Stimulated activated memory B cell treated with anti-CD40 and anti-IgM and Interleukin-4, amounts not matched to agents 10 μg/mL and 1 μg/mL and 100 μg/mL, for 72 hours (primary cell): ENCODE measurements at regions not wholly inside any gene's neighbourhood (a gene's known extent, or its start where the extent isn't known, plus 50 kb on each side); places are given as distances from the start of the nearest gene placed in this dataset.

Experiments used
- ATAC-seq: fragments of 150-1000 bp; cut with Tn5 transposase; 2 replicates; pipeline ENCODE4 v1.10.0; 2021
- H3K27ac Mint-ChIP-seq: one replicate; pipeline ENCODE4 v1.8.0; 2022; ENCODE audit warnings: mild to moderate bottlenecking, mixed read lengths
- H3K27me3 Mint-ChIP-seq: one replicate; pipeline ENCODE4 v1.8.0; 2022; ENCODE audit warnings: mixed read lengths
- H3K36me3 Mint-ChIP-seq: one replicate; pipeline ENCODE4 v1.8.0; 2022; ENCODE audit warnings: mixed read lengths
- H3K4me1 Mint-ChIP-seq: one replicate; pipeline ENCODE4 v1.8.0; 2022; ENCODE audit warnings: mixed read lengths
- H3K4me3 Mint-ChIP-seq: one replicate; pipeline ENCODE4 v1.8.0; 2022; ENCODE audit warnings: mild to moderate bottlenecking, moderate library complexity, mixed read lengths
- H3K9me3 Mint-ChIP-seq: one replicate; pipeline ENCODE4 v1.8.0; 2022; ENCODE audit warnings: mixed read lengths

DNA sequence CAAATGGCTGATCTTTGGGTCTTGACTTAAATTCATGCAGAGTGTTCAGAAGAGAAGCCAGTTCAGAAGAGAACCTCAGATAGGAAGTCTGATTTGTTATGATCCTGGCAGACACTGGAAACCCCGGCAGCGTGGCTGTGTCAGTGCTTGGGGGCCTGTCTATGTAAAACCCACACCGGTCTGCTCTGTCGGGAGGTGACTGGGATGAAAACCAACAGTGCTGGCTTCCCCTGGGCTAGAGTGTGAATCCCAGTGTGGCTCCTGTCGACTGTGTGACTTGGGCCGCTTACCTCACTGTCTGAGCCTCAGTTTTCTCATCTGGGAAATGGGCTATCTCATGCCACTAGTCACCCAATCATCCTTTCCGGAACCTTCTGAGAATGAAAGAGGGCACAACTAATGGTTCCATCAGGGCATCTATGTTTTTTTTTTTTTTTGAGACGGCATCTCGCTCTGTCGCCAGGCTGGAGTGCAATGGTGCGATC is 92.4 kb downstream of the FOXL1 start:
- Mint-ChIP-seq H3K4me1 (no peaks in the 10 kb centered on the region), H3K27me3 (peaks cover 10% of the 10 kb centered on the region), H3K27ac (no peak overlapping the region), H3K36me3 (no peaks in the 10 kb centered on the region), H3K4me3 (no peak overlapping the region), H3K9me3 (peaks cover 6% of the 10 kb centered on the region)
- no peak for ATAC-seq

DNA sequence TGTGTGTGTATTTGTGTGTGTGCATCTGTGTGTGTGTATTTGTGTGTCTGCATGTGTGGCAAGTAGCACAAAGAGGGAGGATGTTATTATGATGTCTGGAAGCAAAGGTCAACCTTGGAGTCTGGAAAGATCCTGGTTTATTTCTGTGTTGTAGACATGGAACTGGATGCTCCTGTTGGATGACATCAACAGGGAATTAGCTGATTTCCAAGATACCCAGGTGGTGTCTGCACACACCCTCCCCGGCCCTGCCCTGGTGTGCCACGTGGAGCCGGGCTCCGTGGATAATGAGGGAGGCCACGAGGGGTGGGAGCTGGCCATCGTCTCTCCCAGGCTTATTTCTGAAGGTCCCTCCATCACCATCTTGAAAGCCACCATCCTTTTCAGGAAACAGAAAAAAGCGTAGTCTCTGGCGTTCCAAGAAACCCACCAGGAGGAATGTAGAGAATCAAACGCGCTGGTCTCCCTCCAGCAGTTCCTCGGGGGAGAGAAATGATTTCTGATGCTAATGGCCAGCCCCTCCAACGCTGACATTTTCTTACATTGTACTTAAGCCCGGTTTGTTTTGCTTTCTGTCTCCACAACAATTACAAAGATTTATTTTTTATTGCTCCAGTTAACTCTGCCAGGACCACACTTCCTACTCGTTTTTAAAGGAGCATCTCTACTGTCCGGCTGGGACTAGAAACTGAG is 93.3 kb downstream of the FOXL1 start:
- no peak overlapping the region for H3K4me3 Mint-ChIP-seq
- no peak for ATAC-seq
- H3K27me3 Mint-ChIP-seq, result peaks cover 10% of the 10 kb centered on the region

DNA sequence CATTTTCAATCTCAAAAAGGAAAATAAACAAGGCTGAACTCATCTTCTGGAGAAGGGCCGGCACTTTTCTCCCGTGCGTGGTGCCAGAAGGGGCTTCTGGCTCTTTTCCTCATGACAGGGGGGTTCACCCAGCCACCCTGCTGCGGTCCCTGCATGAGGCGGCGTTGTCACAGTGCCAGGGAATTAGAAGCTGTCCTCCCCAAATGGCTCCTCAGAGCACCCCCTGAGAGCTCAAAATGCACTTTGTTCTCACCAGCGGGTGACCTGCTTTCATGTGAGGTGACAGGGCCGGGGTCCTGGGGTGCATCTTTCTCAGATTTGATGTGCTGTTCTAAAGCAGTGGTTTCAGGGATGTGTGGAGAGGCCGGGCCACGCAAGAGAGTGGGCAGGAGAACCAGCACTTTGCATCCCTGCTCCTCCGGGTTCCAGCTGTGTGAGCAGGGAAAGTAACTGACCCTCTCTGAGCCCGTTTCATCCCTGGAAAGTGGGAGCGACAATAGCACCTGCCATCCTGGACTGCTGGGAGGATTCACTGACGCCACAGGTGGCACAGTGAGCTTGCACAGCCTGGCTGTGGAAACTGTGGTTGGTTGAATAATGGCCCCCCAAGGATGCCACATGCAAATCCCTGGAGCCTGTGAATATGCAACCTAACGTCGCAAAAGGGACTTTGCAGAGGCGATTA is 94.0 kb downstream of the FOXL1 start:
- Mint-ChIP-seq H3K27ac (no peak overlapping the region), H3K36me3 (no peaks in the 10 kb centered on the region), H3K9me3 (peaks cover 3% of the 10 kb centered on the region), H3K4me1 (no peaks in the 10 kb centered on the region), H3K4me3 (no peak overlapping the region), H3K27me3 (peaks cover 10% of the 10 kb centered on the region)
- ATAC-seq, result no peak

More for the DNA sequence above, 93.3 kb downstream of the FOXL1 start:
- Mint-ChIP-seq H3K36me3 (no peaks in the 10 kb centered on the region), H3K9me3 (peaks cover 3% of the 10 kb centered on the region), H3K4me1 (no peaks in the 10 kb centered on the region), H3K27ac (no peak overlapping the region)

DNA sequence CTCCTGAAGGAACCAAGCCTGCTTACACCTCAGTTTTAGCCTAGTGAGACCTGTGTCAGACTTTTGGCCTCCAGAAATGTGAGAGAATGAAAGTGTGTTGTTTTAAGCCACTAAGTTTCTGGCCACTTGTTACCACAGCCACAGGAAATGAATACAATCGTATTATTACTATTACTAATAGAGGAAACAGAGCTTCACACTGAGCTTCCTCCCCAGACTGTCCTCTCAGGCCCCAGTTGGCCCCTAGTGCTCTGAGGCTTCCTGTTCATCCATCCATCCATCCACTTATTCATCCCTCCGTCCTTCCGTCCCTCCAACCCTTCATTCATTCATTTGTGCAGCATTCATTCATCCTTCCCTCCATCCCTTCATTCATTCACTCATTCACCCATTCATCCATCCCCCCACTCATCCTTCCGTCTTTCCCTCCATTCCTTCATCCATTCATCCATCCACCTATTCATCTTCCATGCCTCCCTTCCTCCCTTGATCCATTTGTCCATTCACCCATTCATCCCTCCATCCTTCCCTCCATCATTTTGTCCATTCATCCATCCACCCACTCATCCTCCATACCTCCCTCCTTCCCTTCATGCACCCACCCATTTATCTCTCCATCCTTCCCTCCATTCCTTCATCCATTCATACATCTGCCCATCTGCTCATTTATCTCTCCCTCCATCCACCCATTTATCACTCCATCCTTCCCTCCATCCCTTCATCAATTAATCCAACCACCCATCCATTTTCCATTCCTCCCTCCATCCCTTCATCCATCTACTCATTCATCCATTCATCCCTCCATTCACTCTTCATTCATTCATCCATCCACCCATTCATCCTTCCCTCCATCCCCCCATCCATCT is 95.0 kb downstream of the FOXL1 start:
- Mint-ChIP-seq H3K36me3 (no peaks in the 10 kb centered on the region), H3K27me3 (peaks cover 10% of the 10 kb centered on the region), H3K9me3 (peaks cover 3% of the 10 kb centered on the region), H3K4me1 (no peaks in the 10 kb centered on the region), H3K27ac (no peak overlapping the region), H3K4me3 (no peak overlapping the region)
- no peak for ATAC-seq

DNA sequence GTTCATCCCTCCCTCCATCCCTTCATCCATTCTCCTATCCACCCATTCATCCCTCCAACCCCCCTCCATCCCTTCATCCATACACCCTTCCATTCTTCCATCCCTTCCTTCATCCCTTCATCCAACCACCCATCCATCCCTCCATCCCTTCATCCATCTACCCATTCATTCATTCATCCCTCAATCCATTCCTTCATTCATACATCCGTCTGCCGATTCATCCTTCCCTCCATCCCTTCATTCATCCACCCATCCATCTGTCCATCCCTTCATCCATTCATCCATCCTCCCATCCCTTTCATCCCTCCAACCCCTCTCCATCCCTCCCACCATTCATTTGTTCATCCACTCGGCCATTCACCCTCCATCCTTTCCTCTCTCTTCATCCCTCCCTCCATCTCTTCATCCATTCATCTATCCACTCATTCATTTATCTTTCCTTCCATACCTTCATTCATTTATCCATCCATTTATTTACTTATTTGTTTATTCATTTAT is 95.7 kb downstream of the FOXL1 start:
- no peaks in the 10 kb centered on the region for H3K4me1 Mint-ChIP-seq
- H3K27me3 Mint-ChIP-seq, result peaks cover 10% of the 10 kb centered on the region
- peaks cover 3% of the 10 kb centered on the region for H3K9me3 Mint-ChIP-seq
- ATAC-seq, result no peak
- H3K4me3 Mint-ChIP-seq, result no peak overlapping the region
- H3K27ac Mint-ChIP-seq, result no peak overlapping the region
- no peaks in the 10 kb centered on the region for H3K36me3 Mint-ChIP-seq

DNA sequence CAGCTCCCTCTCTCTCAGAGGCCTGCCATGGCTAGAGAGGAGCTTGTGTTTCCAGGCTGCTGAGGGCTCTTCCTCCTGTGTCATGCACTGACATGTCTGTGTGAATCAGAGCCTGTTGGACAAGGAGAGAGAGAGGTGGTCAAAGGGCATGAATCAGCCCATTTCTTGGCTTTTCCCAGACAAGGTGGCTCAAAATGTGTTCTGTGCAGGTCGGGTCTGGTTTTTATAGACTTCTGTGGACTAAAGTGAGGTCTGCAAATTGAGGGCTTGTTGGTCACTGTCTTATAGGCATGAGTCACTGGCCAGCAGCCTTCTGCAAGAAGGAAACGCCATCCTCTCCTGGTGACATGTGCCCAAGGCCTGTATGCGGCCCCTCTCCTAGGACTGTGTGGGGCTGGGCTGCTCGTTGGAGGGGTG is 97.9 kb downstream of the FOXL1 start:
- no peaks in the 10 kb centered on the region for H3K36me3 Mint-ChIP-seq
- no peaks in the 10 kb centered on the region for H3K4me1 Mint-ChIP-seq
- ATAC-seq, result no peak
- no peaks in the 10 kb centered on the region for H3K27me3 Mint-ChIP-seq
- H3K4me3 Mint-ChIP-seq, result no peak overlapping the region
- H3K27ac Mint-ChIP-seq, result no peak overlapping the region
- H3K9me3 Mint-ChIP-seq, result peaks cover 5% of the 10 kb centered on the region

DNA sequence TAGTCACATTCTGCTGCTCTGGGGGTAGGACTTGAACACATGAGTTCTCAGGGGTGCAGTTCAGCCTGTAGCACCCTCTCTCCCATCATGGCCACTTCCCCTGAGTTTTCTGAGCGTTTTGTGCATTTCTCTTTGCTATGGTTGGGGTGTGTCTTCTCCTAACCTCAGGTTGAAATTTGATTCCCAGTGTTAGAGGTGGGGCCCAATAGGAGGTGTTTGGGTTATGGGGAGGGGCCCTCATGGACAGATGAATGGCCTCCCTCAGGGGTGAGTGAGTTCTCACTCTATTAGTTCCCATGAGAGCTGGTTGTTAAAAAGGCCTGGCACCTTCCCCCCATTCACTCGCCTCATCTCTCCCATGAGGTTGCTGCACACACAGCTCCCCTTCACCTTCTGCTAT is 101.1 kb downstream of the FOXL1 start:
- H3K9me3 Mint-ChIP-seq, result peaks cover 11% of the 10 kb centered on the region
- H3K4me1 Mint-ChIP-seq, result peaks cover 8% of the 10 kb centered on the region
- peaks cover 5% of the 10 kb centered on the region for H3K36me3 Mint-ChIP-seq
- no peak for ATAC-seq
- no peak overlapping the region for H3K27ac Mint-ChIP-seq
- no peak overlapping the region for H3K4me3 Mint-ChIP-seq
- peaks cover 28% of the 10 kb centered on the region for H3K27me3 Mint-ChIP-seq

DNA sequence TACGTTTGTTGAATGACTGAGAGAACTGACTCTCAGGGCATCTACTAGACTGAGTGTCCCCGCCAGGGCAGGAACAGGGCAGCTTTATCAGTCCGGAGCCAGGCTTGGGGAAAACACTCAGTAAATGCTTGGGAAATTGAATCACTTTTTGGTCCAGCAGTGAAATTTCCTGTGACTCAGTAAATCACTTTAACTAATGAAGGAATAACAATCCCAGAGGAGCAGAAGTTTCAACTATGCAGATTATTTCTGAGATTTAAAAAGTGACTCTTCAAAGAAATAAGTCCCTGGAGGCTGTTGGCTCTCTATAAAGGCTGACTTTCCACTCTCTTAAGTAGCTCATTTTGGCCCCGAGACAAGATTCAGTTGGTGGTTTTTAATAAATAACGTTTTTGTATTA is 101.8 kb downstream of the FOXL1 start:
- no peak overlapping the region for H3K27ac Mint-ChIP-seq
- H3K4me1 Mint-ChIP-seq, result peaks cover 8% of the 10 kb centered on the region
- ATAC-seq, result no peak
- H3K27me3 Mint-ChIP-seq, result peaks cover 34% of the 10 kb centered on the region
- H3K9me3 Mint-ChIP-seq, result peaks cover 11% of the 10 kb centered on the region
- H3K36me3 Mint-ChIP-seq, result peaks cover 5% of the 10 kb centered on the region
- no peak overlapping the region for H3K4me3 Mint-ChIP-seq

DNA sequence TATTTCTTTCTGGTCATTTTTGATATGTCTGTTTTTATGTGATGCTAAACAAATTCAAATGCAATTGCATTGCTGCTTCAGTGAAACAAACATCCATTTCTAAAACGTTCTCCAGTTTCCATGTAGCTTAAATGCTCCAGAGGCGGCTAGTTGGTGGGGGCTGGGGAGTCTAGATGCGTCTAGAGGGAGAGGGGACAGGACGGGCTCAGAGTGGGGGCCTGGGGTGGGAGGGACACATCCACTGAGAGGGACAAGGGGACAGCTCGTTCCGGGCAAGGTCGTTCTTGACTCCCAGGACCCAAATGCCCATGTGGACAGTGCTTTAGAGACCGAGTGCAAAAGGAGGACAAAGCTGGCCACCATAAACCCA is 102.3 kb downstream of the FOXL1 start:
- peaks cover 8% of the 10 kb centered on the region for H3K4me1 Mint-ChIP-seq
- peaks cover 34% of the 10 kb centered on the region for H3K27me3 Mint-ChIP-seq
- H3K9me3 Mint-ChIP-seq, result peaks cover 11% of the 10 kb centered on the region
- no peak overlapping the region for H3K4me3 Mint-ChIP-seq
- peaks cover 5% of the 10 kb centered on the region for H3K36me3 Mint-ChIP-seq
- no peak overlapping the region for H3K27ac Mint-ChIP-seq
- ATAC-seq, result no peak

DNA sequence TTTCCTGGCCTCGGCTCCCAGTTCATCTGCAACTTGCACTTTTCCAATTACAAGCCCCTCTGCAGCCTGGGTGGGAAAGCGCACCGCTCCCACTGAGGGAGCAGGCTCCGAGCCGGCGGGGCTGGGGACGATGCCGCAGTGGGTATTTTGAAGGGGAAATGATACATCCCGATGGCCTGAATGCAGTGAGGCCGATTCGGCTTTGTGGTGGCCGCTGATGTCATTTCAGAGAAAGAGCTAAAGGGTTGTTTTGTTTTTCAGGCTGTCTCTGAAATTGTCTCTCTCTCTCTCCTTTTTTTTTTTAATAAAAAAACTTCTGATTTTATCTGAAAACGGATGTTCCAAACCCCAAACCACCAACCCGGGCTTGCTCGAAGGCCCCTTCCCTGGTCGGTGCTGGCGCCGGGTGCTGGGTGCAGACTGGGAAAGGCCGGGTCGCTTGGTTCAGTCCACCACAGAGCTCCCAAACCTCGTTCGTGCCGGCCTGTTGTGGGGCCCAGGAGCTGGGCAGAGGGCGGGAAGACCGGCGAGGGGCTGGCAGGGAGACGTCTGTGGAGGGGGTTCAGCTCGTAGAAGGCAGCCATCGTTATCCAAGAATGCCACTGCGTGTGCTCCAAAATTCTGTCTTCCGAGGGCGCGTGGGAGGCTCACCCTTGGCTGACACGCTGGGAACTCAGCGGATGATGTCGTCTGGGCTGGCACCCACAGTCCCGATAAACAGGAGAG is 102.8 kb downstream of the FOXL1 start:
- peaks cover 8% of the 10 kb centered on the region for H3K4me1 Mint-ChIP-seq
- no peak overlapping the region for H3K27ac Mint-ChIP-seq
- peaks cover 34% of the 10 kb centered on the region for H3K27me3 Mint-ChIP-seq
- no peak overlapping the region for H3K4me3 Mint-ChIP-seq
- H3K36me3 Mint-ChIP-seq, result peaks cover 5% of the 10 kb centered on the region
- no peak for ATAC-seq
- H3K9me3 Mint-ChIP-seq, result peaks cover 11% of the 10 kb centered on the region

DNA sequence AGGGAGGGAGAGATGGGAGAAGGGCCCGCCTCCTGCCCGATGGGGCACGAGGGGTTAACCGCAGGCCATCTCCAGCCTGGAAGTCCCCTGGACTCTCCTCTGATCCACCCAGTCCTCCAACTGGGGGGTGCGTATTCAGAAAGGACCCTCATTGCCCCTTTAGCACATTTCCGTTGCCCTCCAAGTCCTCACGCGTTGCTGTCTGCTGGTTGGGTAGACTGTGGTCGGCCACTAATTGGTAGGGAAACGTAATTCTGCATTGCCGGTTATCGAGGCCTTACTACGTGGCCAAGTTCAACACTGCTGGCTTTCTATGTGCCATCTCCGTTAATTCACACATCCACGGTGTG is 103.4 kb downstream of the FOXL1 start:
- Mint-ChIP-seq H3K36me3 (peaks cover 5% of the 10 kb centered on the region), H3K4me1 (peaks cover 8% of the 10 kb centered on the region), H3K9me3 (peaks cover 11% of the 10 kb centered on the region), H3K27me3 (peaks cover 34% of the 10 kb centered on the region), H3K4me3 (no peak overlapping the region), H3K27ac (no peak overlapping the region)
- ATAC-seq, result no peak

DNA sequence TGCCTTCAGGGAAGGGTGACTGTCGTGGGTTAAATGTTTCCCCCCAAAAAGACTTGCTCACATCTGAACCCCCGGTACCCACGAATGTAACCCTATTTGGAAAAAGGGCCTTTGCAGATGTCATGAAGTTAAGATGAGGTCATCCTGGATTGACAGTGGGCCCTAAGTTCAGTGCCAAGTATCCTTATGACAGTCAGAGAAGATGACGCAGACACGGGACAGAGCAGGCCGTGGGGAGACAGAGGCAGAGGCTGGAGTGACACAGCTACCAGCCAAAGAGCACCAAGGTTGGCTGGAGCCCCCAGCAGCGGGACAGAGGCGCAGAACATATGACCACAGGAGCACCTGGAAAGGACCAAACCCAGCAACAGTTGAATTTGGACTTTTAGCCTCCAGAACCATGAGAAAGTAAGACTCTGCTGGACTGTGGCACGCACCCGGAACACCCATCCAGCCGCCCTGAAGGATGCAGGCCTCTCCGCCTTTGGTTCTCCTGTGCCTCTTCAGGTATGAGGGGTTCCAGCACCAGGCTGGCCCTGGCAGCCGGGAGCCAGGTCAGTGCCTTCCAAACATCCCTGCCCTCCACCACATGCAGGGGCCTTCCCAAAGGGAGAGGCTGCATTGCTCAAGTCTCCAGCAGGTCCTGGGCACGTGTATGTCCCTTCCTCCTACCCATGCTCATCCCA is 104.0 kb downstream of the FOXL1 start:
- peaks cover 5% of the 10 kb centered on the region for H3K36me3 Mint-ChIP-seq
- peaks cover 11% of the 10 kb centered on the region for H3K9me3 Mint-ChIP-seq
- peaks cover 34% of the 10 kb centered on the region for H3K27me3 Mint-ChIP-seq
- H3K4me1 Mint-ChIP-seq, result peaks cover 8% of the 10 kb centered on the region
- H3K4me3 Mint-ChIP-seq, result no peak overlapping the region
- no peak overlapping the region for H3K27ac Mint-ChIP-seq
- ATAC-seq, result no peak

DNA sequence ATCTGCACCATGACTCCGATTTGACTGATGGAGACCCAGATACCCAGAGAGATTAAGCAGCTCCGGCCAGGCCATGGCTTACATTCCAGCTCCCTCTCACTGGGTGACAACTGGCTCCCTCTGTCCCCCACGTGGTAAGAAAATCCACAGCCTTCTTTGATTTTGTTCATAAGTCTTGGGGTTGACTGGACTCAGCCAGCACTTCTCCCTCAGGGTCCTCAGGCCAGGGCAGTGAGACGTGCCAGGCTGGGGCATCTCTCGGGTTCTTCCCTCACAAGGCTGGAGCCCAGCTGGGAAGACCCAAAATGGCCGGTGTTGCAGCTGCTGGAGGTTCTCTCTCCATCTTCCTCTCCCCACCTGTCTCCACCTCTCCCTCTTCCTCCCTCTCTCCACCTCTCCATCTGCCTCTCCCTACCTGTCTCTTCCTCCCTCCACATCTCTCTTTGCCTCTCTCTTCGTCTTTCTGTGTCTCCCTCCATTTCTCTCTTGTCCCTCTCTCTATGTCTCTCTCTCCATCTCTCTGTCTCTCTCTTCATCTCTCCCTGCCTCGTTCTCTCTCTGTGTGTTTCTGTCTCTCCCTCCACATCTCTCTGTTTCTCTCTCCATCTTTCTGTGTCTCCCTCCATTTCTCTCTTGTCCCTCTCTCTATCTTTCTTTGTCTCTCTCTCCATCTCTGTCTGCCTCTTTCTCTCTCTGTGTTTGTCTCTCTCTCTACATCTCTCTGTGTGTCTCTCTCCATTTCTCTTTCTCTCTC is 105.3 kb downstream of the FOXL1 start:
- ATAC-seq, result peak; percentile 16
- peaks cover 11% of the 10 kb centered on the region for H3K9me3 Mint-ChIP-seq
- peaks cover 34% of the 10 kb centered on the region for H3K27me3 Mint-ChIP-seq
- H3K36me3 Mint-ChIP-seq, result peaks cover 5% of the 10 kb centered on the region
- no peak overlapping the region for H3K4me3 Mint-ChIP-seq
- H3K4me1 Mint-ChIP-seq, result peaks cover 8% of the 10 kb centered on the region
- H3K27ac Mint-ChIP-seq, result no peak overlapping the region

DNA sequence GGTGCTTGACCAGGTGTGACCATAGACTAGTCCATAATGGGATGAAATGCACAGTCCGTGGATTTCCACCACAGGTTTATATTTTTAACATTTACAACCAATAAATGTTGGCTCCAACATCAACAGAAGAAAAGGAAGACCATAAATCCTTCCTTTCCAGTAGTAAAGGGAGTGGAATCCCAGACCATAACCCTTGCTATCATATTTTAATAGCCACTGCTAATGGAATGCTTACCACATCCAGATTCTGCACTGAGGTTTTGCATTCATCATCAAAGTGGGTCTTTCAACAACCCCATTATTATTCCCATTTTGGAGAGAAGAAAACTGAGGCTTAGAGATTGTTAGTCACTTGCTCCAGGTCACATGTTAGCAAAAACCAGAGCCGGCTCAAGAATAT is 106.7 kb downstream of the FOXL1 start:
- H3K27me3 Mint-ChIP-seq, result peaks cover 34% of the 10 kb centered on the region
- peaks cover 8% of the 10 kb centered on the region for H3K9me3 Mint-ChIP-seq
- H3K36me3 Mint-ChIP-seq, result peaks cover 5% of the 10 kb centered on the region
- peaks cover 8% of the 10 kb centered on the region for H3K4me1 Mint-ChIP-seq
- ATAC-seq, result no peak
- H3K27ac Mint-ChIP-seq, result no peak overlapping the region
- no peak overlapping the region for H3K4me3 Mint-ChIP-seq
